ENCODE measurements at regions not wholly inside any gene's neighbourhood (a gene's known extent, or its start where the extent isn't known, plus 50 kb on each side); places are given as distances from the start of the nearest gene placed in this dataset.

- CTCF ChIA-PET = no interaction called here
- in situ Hi-C loops (cut with MboI; ENCODE audit: low sequenced_read_pairs) = no loop called here
- no peaks in the 10 kb centered on the region for H3K27me3 ChIP-seq (ENCODE audit: control insufficient read depth, insufficient read depth, low read length)
Observed at GRCh38 chr10:130848855-130849254, 462.7 kb downstream of the TCERG1L start.

More at GRCh38 chr10:130848855-130849254, 462.7 kb downstream of the TCERG1L start:
- H3K79me1 ChIP-seq (ENCODE audit: low read depth in 1 of 2, low read length in 2 of 2) = no peaks in the 10 kb centered on the region
- H3K56ac ChIP-seq (ENCODE audit: extremely low read depth, insufficient read depth, low read length) = no peak overlapping the region
- no peak for DNase-seq
- no peaks in the 10 kb centered on the region for H3K4me1 ChIP-seq (ENCODE audit: control insufficient read depth, insufficient read depth, low read length)
- H2BK20ac ChIP-seq (ENCODE audit: low read depth, low read length) = no peak overlapping the region
- H3K23ac ChIP-seq (ENCODE audit: low read depth, low read length) = no peak overlapping the region
- BruUV-seq (replicated peaks) = no TSS peak
- H3K4me2 ChIP-seq (ENCODE audit: low read depth, low read length) = no peak overlapping the region
- intact Hi-C loops (cut with micrococcal nuclease) (no loop called here), dilution Hi-C loops (cut with HindIII; ENCODE audit: low sequenced_read_pairs, unreplicated experiment) (no loop called here)
- H2AK5ac ChIP-seq (ENCODE audit: low read depth, low read length) = no peak overlapping the region
- H3K9ac ChIP-seq (ENCODE audit: low read depth, low read length) = no peak overlapping the region
- TF ChIP-seq RCOR1 (IDR thresholded peaks at IDR 0.05; ENCODE audit: insufficient replicate concordance, low read length) (no peak), CHD1 (IDR thresholded peaks at IDR 0.05; ENCODE audit: low read depth, low read length) (no peak), BHLHE40 (IDR thresholded peaks at IDR 0.05; ENCODE audit: low read depth, low read length) (no peak), POLR2A (IDR thresholded peaks at IDR 0.05; ENCODE audit: low read depth, low read length) (no peak), MAFK (IDR thresholded peaks at IDR 0.05; ENCODE audit: low read depth, low read length) (no peak), FOS (IDR thresholded peaks at IDR 0.05; ENCODE audit: low read depth, low read length) (no peak), MAZ (IDR thresholded peaks at IDR 0.05; ENCODE audit: borderline replicate concordance, low read depth, low read length) (no peak), RFX5 (IDR thresholded peaks at IDR 0.05; ENCODE audit: low read depth, low read length) (no peak), MXI1 (IDR thresholded peaks at IDR 0.05; ENCODE audit: borderline replicate concordance, low read depth, low read length) (no peak), USF2 (IDR thresholded peaks at IDR 0.05; ENCODE audit: low read depth, low read length) (no peak), SMC3 (IDR thresholded peaks at IDR 0.05; ENCODE audit: low read depth, low read length) (no peak), ELK1 (IDR thresholded peaks at IDR 0.05; ENCODE audit: borderline replicate concordance, low read depth, low read length) (no peak), NFE2L2 (IDR thresholded peaks at IDR 0.05; ENCODE audit: low read depth, low read length) (no peak)
- TF ChIP-seq, protein P1, sequence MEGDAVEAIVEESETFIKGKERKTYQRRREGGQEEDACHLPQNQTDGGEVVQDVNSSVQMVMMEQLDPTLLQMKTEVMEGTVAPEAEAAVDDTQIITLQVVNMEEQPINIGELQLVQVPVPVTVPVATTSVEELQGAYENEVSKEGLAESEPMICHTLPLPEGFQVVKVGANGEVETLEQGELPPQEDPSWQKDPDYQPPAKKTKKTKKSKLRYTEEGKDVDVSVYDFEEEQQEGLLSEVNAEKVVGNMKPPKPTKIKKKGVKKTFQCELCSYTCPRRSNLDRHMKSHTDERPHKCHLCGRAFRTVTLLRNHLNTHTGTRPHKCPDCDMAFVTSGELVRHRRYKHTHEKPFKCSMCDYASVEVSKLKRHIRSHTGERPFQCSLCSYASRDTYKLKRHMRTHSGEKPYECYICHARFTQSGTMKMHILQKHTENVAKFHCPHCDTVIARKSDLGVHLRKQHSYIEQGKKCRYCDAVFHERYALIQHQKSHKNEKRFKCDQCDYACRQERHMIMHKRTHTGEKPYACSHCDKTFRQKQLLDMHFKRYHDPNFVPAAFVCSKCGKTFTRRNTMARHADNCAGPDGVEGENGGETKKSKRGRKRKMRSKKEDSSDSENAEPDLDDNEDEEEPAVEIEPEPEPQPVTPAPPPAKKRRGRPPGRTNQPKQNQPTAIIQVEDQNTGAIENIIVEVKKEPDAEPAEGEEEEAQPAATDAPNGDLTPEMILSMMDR (conservative IDR thresholded peaks at IDR 0.05; ENCODE audit: low read depth, low read length) = no peak
- H2AFZ ChIP-seq (replicated peaks; ENCODE audit: low read length, poor library complexity) = no peak overlapping the region
- H3K14ac ChIP-seq (replicated peaks; ENCODE audit: low read depth, low read length) = no peak overlapping the region
- H3K4me3 ChIP-seq (ENCODE audit: insufficient read depth, low read depth, low read length) = no peak overlapping the region
- H3K4ac ChIP-seq (ENCODE audit: low read depth, low read length) = no peak overlapping the region
- no peak overlapping the region for H4K91ac ChIP-seq (ENCODE audit: insufficient read depth, low read depth, low read length)
- H2BK120ac ChIP-seq (ENCODE audit: low read depth, low read length) = no peak overlapping the region
- ATAC-seq (ENCODE audit: low read depth) = no peak
- H3K18ac ChIP-seq (ENCODE audit: low read depth, low read length) = no peak overlapping the region
- no CpG with 5 or more reads among the region's 3 CpGs for WGBS, 2 experiments (ENCODE audit: extremely low coverage in 2 of 2, insufficient read length in 1 of 2)
- H2BK5ac ChIP-seq (ENCODE audit: low read depth, low read length, poor library complexity, severe bottlenecking) = no peak overlapping the region
- peaks cover 17% of the 10 kb centered on the region for H3K9me3 ChIP-seq (ENCODE audit: control insufficient read depth, insufficient read depth, low read length)
- no peaks in the 10 kb centered on the region for H3K9me1 ChIP-seq (ENCODE audit: insufficient read depth, low read length)
- no peaks in the 10 kb centered on the region for H3K36me3 ChIP-seq (ENCODE audit: control insufficient read depth, insufficient read depth, low read length)
- no peak overlapping the region for H4K5ac ChIP-seq (ENCODE audit: low read depth, low read length)
- H4K20me1 ChIP-seq (ENCODE audit: insufficient read depth, low read length) = no peaks in the 10 kb centered on the region
- no peak overlapping the region for H3K27ac ChIP-seq (ENCODE audit: insufficient read depth, low read length)
- no peak overlapping the region for H4K8ac ChIP-seq (ENCODE audit: low read depth in 2 of 2, low read length in 2 of 2)
- H2BK15ac ChIP-seq (ENCODE audit: low read depth, low read length) = no peak overlapping the region
- POLR2A ChIA-PET (ENCODE audit: unreplicated experiment) = no interaction called here
- H2AK9ac ChIP-seq (replicated peaks; ENCODE audit: low read depth, low read length, poor library complexity) = no peak overlapping the region
